ENCODE measurements at regions not wholly inside any gene's neighbourhood (a gene's known extent, or its start where the extent isn't known, plus 50 kb on each side); places are given as distances from the start of the nearest gene placed in this dataset.

DNA sequence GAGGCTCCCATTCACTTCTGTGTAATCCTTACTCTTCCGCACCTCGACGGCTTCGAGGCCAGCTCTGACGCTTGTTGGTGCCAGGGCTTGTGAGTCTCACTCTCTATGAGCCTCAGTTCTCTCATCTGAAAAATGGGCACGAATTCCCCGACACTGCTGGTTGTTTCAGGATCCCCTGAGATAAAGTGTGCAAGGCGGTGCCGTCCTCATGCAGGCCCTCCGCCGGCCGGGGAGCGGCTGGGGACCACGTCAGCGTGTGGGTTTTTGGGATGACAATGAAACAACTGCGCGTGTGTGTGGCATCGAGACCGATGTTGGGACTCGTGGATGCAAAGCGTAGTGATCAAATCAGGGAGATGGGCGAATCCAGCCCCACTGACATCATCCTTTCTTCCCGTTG lies 75.6 kb downstream of the FOXL3 start:
- peaks cover 10 to 28% (median 23%) of the 10 kb centered on the region in 4 donors for H3K4me1 ChIP-seq
- in situ Hi-C loops (cut with MboI; ENCODE audit: low pct_ligation_motif_present in 1 of 4, low pct_unique_long_range_greater_than_20kb in 1 of 4, low sequenced_read_pairs in 3 of 4) = no loop called here
- H3K27me3 ChIP-seq = peaks cover 12% of the 10 kb centered on the region
- no peak for TF ChIP-seq POLR2AphosphoS5 (IDR thresholded peaks at IDR 0.05)
- H3K36me3 ChIP-seq = no peaks in the 10 kb centered on the region
- WGBS, 2 donors (ENCODE audit: low coverage in 1 of 2) = 90 to 93% methylated on average over 6 to 23 of the region's 23 CpGs
- no peak overlapping the region for H3K27ac ChIP-seq
- H3K9me3 ChIP-seq = no peaks in the 10 kb centered on the region
- DNase-seq = no peak
- no peak overlapping the region for H3K4me3 ChIP-seq
- intact Hi-C loops (cut with DNase I; ENCODE audit: low total_unique reads) = no loop called here

DNA sequence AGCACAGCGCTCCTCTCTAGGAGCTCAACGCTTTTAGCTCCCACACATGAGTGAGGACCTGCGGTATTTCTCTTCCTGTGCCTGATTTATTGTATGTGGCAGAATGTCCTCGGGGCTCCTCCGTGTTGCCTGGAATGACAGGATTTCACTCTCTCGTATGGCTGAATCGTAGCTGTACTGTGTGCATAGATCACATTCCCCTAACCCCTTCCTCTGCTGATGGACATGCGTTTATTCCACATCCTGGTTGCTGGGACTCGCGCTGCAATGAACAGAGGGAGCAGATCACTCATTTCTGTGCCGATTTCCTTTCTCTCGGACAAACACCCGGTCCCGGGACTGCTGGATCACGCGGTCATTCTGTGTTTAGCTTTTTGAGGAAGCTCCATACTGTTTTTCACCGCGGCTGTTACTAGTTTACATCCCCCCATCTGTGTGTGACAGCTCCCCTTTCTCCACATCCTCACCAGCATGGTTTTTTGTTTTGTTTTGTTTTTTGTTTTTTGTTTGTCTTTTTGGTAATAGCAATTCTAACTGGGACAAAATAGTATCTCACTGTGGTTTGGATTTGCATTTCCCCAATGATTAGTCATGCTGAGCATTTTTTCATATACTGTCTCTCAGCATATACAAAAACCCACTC lies 76.3 kb downstream of the FOXL3 start:
- Histone ChIP-seq H3K27me3 (peaks cover 11% of the 10 kb centered on the region), H3K4me1 (peaks cover 10 to 28% (median 23%) of the 10 kb centered on the region in 4 donors), H3K9me3 (no peaks in the 10 kb centered on the region), H3K27ac (no peak overlapping the region), H3K4me3 (no peak overlapping the region), H3K36me3 (no peaks in the 10 kb centered on the region)
- intact Hi-C loops (cut with DNase I; ENCODE audit: low total_unique reads) (no loop called here), in situ Hi-C loops (cut with MboI; ENCODE audit: low pct_ligation_motif_present in 1 of 4, low pct_unique_long_range_greater_than_20kb in 1 of 4, low sequenced_read_pairs in 3 of 4) (no loop called here)
- TF ChIP-seq POLR2A (IDR thresholded peaks at IDR 0.05) = no peak
- no peak for TF ChIP-seq POLR2AphosphoS5 (IDR thresholded peaks at IDR 0.05)
- TF ChIP-seq, protein P1, sequence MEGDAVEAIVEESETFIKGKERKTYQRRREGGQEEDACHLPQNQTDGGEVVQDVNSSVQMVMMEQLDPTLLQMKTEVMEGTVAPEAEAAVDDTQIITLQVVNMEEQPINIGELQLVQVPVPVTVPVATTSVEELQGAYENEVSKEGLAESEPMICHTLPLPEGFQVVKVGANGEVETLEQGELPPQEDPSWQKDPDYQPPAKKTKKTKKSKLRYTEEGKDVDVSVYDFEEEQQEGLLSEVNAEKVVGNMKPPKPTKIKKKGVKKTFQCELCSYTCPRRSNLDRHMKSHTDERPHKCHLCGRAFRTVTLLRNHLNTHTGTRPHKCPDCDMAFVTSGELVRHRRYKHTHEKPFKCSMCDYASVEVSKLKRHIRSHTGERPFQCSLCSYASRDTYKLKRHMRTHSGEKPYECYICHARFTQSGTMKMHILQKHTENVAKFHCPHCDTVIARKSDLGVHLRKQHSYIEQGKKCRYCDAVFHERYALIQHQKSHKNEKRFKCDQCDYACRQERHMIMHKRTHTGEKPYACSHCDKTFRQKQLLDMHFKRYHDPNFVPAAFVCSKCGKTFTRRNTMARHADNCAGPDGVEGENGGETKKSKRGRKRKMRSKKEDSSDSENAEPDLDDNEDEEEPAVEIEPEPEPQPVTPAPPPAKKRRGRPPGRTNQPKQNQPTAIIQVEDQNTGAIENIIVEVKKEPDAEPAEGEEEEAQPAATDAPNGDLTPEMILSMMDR (IDR thresholded peaks at IDR 0.05) = no peak
- no peak for TF ChIP-seq EP300 (IDR thresholded peaks at IDR 0.05; ENCODE audit: low read depth)
- no peak for DNase-seq
- whole genome bisulfite sequencing, 2 donors (ENCODE audit: low coverage in 1 of 2) = 35 to 51% methylated on average over 16 to 18 of the region's 18 CpGs

DNA sequence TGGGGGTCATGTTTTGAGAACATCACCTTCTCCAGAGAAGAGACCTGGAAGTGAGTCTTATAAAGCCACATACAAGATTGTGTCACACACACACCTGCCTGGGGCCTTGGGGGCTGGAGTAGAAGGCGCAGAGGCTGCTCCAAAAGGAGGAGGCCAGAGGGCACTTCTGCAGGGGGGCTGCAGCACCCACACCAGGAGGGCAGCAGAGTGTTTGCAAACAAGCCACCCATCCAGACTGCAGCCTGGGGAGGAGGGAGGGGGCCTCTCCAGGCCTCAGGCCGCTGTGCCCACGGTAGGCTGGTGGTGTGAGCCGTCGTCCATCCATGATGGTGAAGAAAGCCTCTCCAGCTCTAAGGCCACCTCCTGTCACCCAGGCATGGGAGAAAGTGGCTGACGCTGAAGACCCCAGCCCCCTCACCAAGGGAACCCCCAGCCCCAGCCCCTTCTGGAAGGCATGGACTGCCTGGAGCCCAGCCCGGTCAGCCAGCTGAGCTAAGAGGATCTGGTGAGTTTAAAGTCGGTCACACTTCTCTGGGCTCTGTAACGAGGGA lies 77.5 kb downstream of the FOXL3 start:
- WGBS, 2 donors (ENCODE audit: low coverage in 1 of 2) = 87% methylated on average over 9 of the region's 9 CpGs; no CpG with 5 or more reads in 1 of the 2 donors
- H3K36me3 ChIP-seq = no peaks in the 10 kb centered on the region
- DNase-seq = no peak
- H3K9me3 ChIP-seq = no peaks in the 10 kb centered on the region
- in situ Hi-C loops (cut with MboI; ENCODE audit: low pct_ligation_motif_present in 1 of 4, low pct_unique_long_range_greater_than_20kb in 1 of 4, low sequenced_read_pairs in 3 of 4) = no loop called here
- H3K4me3 ChIP-seq = no peak overlapping the region
- TF ChIP-seq POLR2AphosphoS5 (IDR thresholded peaks at IDR 0.05) (no peak), POLR2A (IDR thresholded peaks at IDR 0.05) (no peak), EP300 (IDR thresholded peaks at IDR 0.05; ENCODE audit: low read depth) (no peak)
- TF ChIP-seq, protein P1 (IDR thresholded peaks at IDR 0.05) = no peak
- H3K27me3 ChIP-seq = peaks cover 11% of the 10 kb centered on the region
- no peak overlapping the region for H3K27ac ChIP-seq
- intact Hi-C loops (cut with DNase I; ENCODE audit: low total_unique reads) = no loop called here
- H3K4me1 ChIP-seq = peaks cover 10 to 28% (median 18%) of the 10 kb centered on the region in 4 donors

DNA sequence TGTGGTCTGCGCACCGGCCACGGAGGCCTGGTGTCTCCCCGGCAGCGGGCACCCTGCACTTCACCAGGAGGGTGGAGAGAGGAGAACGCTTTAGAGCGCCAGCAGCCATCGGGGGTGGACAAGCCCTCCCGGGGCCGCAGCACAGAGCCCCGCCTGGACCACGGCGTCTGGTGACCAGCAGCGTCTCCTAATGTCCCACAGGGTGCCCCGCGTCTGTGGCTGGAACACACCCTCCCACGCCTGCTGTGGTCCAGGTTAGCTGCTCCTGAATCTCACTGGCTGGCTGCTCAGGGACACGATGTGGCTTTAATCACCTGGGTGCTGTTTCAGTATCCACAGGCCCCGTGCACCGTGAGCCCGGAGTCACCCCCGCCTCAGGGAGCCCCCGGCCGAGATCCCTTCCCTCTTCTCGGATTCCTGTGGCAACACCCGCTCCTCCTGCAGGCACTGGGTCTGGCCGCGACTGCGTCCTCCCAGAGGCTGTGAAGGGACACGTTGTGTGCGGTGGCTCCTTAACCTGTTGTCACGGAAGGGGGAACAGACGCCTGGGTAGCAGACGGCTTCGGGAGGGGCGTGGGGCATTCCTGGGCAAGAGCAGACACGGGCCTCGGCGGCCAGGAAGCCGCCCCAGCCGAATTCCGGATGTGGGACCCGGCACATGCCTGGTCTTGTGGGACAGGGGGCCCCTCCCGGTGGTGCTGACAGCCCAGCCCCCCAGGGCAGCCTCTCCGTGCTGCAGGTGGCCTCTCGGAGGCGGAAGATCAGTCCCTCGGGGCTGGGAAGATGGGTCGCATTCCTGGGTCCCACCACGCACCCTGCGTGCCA lies 78.9 kb downstream of the FOXL3 start:
- H3K27me3 ChIP-seq = peaks cover 11% of the 10 kb centered on the region
- intact Hi-C loops (cut with DNase I; ENCODE audit: low total_unique reads) = no loop called here
- peak overlapping the region in 1 of 4 donors; percentile 61 for H3K27ac ChIP-seq
- H3K4me1 ChIP-seq = peaks cover 10 to 41% (median 30%) of the 10 kb centered on the region in 4 donors
- TF ChIP-seq POLR2AphosphoS5 (IDR thresholded peaks at IDR 0.05) = no peak
- TF ChIP-seq EP300 (IDR thresholded peaks at IDR 0.05; ENCODE audit: low read depth) = no peak
- no peak for TF ChIP-seq POLR2A (IDR thresholded peaks at IDR 0.05)
- TF ChIP-seq, protein P1 (IDR thresholded peaks at IDR 0.05) = no peak
- DNase-seq = no peak
- in situ Hi-C loops (cut with MboI; ENCODE audit: low pct_ligation_motif_present in 1 of 4, low pct_unique_long_range_greater_than_20kb in 1 of 4, low sequenced_read_pairs in 3 of 4) = no loop called here
- H3K4me3 ChIP-seq = no peak overlapping the region
- WGBS, 2 donors (ENCODE audit: low coverage in 1 of 2) = 68% methylated on average over 33 of the region's 51 CpGs; no CpG with 5 or more reads in 1 of the 2 donors
- no peaks in the 10 kb centered on the region for H3K36me3 ChIP-seq
- no peaks in the 10 kb centered on the region for H3K9me3 ChIP-seq

All from transverse colon (tissue), 4 donors.